ENCODE measurements at regions not wholly inside any gene's neighbourhood (a gene's known extent, or its start where the extent isn't known, plus 50 kb on each side); places are given as distances from the start of the nearest gene placed in this dataset.

GRCh38 chr3:115363071-115363470 lies 216.0 kb upstream of the ZBTB20 start:
- no peaks in the 10 kb centered on the region for H3K4me1 ChIP-seq
- H3K27me3 Mint-ChIP-seq (ENCODE audit: insufficient read depth, unreplicated experiment) = peaks cover 7% of the 10 kb centered on the region
- intact Hi-C loops (cut with micrococcal nuclease; ENCODE audit: unreplicated experiment) = no loop called here
- ChIA-PET CTCF (no interaction called here), POLR2A (no interaction called here)
- no peak overlapping the region for H3K4me3 Mint-ChIP-seq (ENCODE audit: unreplicated experiment)
- no peak for DNase-seq
- H3K9me3 ChIP-seq = no peaks in the 10 kb centered on the region
- no peaks in the 10 kb centered on the region for H3K27me3 ChIP-seq (replicated peaks; ENCODE audit: control insufficient read depth, insufficient read depth, low read length)
- no peaks in the 10 kb centered on the region for H3K36me3 Mint-ChIP-seq (ENCODE audit: insufficient read depth, unreplicated experiment)
- H3K4me3 ChIP-seq (ENCODE audit: low read depth, low read length) = no peak overlapping the region
- no peaks in the 10 kb centered on the region for H3K4me1 Mint-ChIP-seq (ENCODE audit: low read depth, unreplicated experiment)
- H3K9me3 Mint-ChIP-seq (ENCODE audit: unreplicated experiment) = no peaks in the 10 kb centered on the region
- no TSS peak for BruUV-seq (replicated peaks)
- TF ChIP-seq, protein P1, sequence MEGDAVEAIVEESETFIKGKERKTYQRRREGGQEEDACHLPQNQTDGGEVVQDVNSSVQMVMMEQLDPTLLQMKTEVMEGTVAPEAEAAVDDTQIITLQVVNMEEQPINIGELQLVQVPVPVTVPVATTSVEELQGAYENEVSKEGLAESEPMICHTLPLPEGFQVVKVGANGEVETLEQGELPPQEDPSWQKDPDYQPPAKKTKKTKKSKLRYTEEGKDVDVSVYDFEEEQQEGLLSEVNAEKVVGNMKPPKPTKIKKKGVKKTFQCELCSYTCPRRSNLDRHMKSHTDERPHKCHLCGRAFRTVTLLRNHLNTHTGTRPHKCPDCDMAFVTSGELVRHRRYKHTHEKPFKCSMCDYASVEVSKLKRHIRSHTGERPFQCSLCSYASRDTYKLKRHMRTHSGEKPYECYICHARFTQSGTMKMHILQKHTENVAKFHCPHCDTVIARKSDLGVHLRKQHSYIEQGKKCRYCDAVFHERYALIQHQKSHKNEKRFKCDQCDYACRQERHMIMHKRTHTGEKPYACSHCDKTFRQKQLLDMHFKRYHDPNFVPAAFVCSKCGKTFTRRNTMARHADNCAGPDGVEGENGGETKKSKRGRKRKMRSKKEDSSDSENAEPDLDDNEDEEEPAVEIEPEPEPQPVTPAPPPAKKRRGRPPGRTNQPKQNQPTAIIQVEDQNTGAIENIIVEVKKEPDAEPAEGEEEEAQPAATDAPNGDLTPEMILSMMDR (IDR thresholded peaks at IDR 0.05; ENCODE audit: insufficient read depth in 1 of 2, low read depth in 1 of 2, low read length in 1 of 2, severe bottlenecking in 1 of 2, unreplicated experiment in 1 of 2) = no peak
- no peak overlapping the region for H3K27ac Mint-ChIP-seq (ENCODE audit: unreplicated experiment)
- no peaks in the 10 kb centered on the region for H3K36me3 ChIP-seq (ENCODE audit: control insufficient read depth, insufficient read depth, low read length)

- H3K4me1 Mint-ChIP-seq (ENCODE audit: low read depth, unreplicated experiment) = no peaks in the 10 kb centered on the region
- Histone ChIP-seq H3K27me3 (replicated peaks; ENCODE audit: control insufficient read depth, insufficient read depth, low read length) (no peaks in the 10 kb centered on the region), H3K9me3 (no peaks in the 10 kb centered on the region), H3K36me3 (ENCODE audit: control insufficient read depth, insufficient read depth, low read length) (no peaks in the 10 kb centered on the region), H3K4me3 (ENCODE audit: low read depth, low read length) (no peak overlapping the region), H3K4me1 (no peaks in the 10 kb centered on the region)
- H3K36me3 Mint-ChIP-seq (ENCODE audit: insufficient read depth, unreplicated experiment) = no peaks in the 10 kb centered on the region
- CTCF ChIA-PET = no interaction called here
- intact Hi-C loops (cut with micrococcal nuclease; ENCODE audit: unreplicated experiment) = no loop called here
- no peaks in the 10 kb centered on the region for H3K9me3 Mint-ChIP-seq (ENCODE audit: unreplicated experiment)
- POLR2A ChIA-PET = no interaction called here
- no peak for DNase-seq
- TF ChIP-seq, protein P1 (IDR thresholded peaks at IDR 0.05; ENCODE audit: insufficient read depth in 1 of 2, low read depth in 1 of 2, low read length in 1 of 2, severe bottlenecking in 1 of 2, unreplicated experiment in 1 of 2) = no peak
- no peak overlapping the region for H3K27ac Mint-ChIP-seq (ENCODE audit: unreplicated experiment)
- peaks cover 6% of the 10 kb centered on the region for H3K27me3 Mint-ChIP-seq (ENCODE audit: insufficient read depth, unreplicated experiment)
- BruUV-seq (replicated peaks) = no TSS peak
- H3K4me3 Mint-ChIP-seq (ENCODE audit: unreplicated experiment) = no peak overlapping the region
Measured at GRCh38 chr3:115369021-115369420, 221.9 kb upstream of the ZBTB20 start.

GRCh38 chr3:115375362-115375761 lies 228.3 kb upstream of the ZBTB20 start:
- Histone ChIP-seq H3K27me3 (replicated peaks; ENCODE audit: control insufficient read depth, insufficient read depth, low read length) (no peaks in the 10 kb centered on the region), H3K9me3 (no peaks in the 10 kb centered on the region), H3K4me1 (no peaks in the 10 kb centered on the region), H3K36me3 (ENCODE audit: control insufficient read depth, insufficient read depth, low read length) (no peaks in the 10 kb centered on the region), H3K4me3 (ENCODE audit: low read depth, low read length) (no peak overlapping the region)
- no peak for DNase-seq
- BruUV-seq (replicated peaks) = no TSS peak
- H3K36me3 Mint-ChIP-seq (ENCODE audit: insufficient read depth, unreplicated experiment) = no peaks in the 10 kb centered on the region
- TF ChIP-seq, protein P1 (IDR thresholded peaks at IDR 0.05; ENCODE audit: insufficient read depth in 1 of 2, low read depth in 1 of 2, low read length in 1 of 2, severe bottlenecking in 1 of 2, unreplicated experiment in 1 of 2) = no peak
- H3K27me3 Mint-ChIP-seq (ENCODE audit: insufficient read depth, unreplicated experiment) = peaks cover 5% of the 10 kb centered on the region
- ChIA-PET POLR2A (no interaction called here), CTCF (no interaction called here)
- no peaks in the 10 kb centered on the region for H3K9me3 Mint-ChIP-seq (ENCODE audit: unreplicated experiment)
- no peak overlapping the region for H3K4me3 Mint-ChIP-seq (ENCODE audit: unreplicated experiment)
- no peaks in the 10 kb centered on the region for H3K4me1 Mint-ChIP-seq (ENCODE audit: low read depth, unreplicated experiment)
- no peak overlapping the region for H3K27ac Mint-ChIP-seq (ENCODE audit: unreplicated experiment)
- intact Hi-C loops (cut with micrococcal nuclease; ENCODE audit: unreplicated experiment) = no loop called here
